Stimulated activated effector memory CD8-positive, alpha-beta T cell treated with anti-CD3 and anti-CD28 coated beads, Interleukin-12 subunit alpha, Interleukin-12 subunit beta, amount 100 ng/mL, for 72 hours (primary cell): ENCODE measurements at regions not wholly inside any gene's neighbourhood (a gene's known extent, or its start where the extent isn't known, plus 50 kb on each side); places are given as distances from the start of the nearest gene placed in this dataset.
A peak's percentile ranks its signal among the peaks of the same experiment; 100 is the strongest.

Source experiments
- ATAC-seq: fragments of 150-1000 bp; cut with Tn5 transposase; 2 replicates; pipeline ENCODE4 v1.10.0; 2021
- DNase-seq, 2 donors: peaks; one replicate each; pipeline ENCODE4 v3.0.0; 2021 to 2022; ENCODE audit warnings: low spot score in 2 of 2
- H3K27ac Mint-ChIP-seq: one replicate; pipeline ENCODE4 v1.8.0; 2022; ENCODE audit warnings: mild to moderate bottlenecking, mixed read lengths
- H3K36me3 Mint-ChIP-seq: one replicate; pipeline ENCODE4 v1.8.0; 2022; ENCODE audit warnings: mild to moderate bottlenecking, mixed read lengths
- H3K4me1 Mint-ChIP-seq: one replicate; pipeline ENCODE4 v1.8.0; 2022; ENCODE audit warnings: mixed read lengths
- H3K4me3 Mint-ChIP-seq: one replicate; pipeline ENCODE4 v1.8.0; 2022; ENCODE audit warnings: mild to moderate bottlenecking, mixed read lengths
- H3K9me3 Mint-ChIP-seq: one replicate; pipeline ENCODE4 v1.8.0; 2022; ENCODE audit warnings: mixed read lengths

DNA sequence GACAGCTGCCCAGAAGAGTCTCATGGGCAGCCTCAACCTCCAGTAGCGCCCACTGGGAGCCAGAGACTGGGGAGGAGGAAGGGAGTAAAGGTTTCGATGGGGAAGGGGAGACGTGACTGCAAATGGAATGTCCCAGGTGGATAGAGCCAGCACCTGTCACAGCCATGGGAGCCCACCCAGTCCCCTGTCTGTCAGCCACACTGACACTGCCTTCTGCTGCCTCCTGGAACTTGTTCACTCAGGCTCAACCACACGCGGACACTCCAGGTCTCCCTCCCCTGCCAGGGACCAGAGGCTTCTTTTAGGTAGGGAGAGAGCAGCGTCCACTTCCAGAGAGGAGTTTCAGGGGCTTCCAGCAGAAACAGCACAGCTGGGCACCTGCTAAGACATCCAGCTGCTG lies 346.3 kb downstream of the NPHP4 start:
- DNase-seq (no peak), ATAC-seq (no peak)
- Mint-ChIP-seq H3K4me3 (no peak overlapping the region), H3K27ac (no peak overlapping the region), H3K9me3 (peaks cover 3% of the 10 kb centered on the region), H3K36me3 (no peaks in the 10 kb centered on the region), H3K4me1 (no peaks in the 10 kb centered on the region)

DNA sequence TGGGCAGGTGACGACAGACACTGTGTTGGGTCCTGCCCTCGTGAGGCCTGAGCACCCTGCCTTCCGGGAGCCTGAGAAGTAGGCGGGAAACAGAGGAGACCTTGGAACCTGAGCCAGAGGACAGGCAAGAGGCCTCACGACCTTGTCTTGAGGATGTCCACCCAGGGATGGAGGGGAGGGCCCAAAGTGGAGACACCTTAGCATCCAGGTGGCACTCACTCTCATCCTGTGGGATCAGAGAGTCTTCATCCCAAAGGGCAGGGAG lies 347.2 kb downstream of the NPHP4 start:
- Mint-ChIP-seq H3K36me3 (no peaks in the 10 kb centered on the region), H3K9me3 (peaks cover 3% of the 10 kb centered on the region), H3K4me3 (no peak overlapping the region), H3K4me1 (no peaks in the 10 kb centered on the region), H3K27ac (no peak overlapping the region)
- no peak for ATAC-seq
- DNase-seq: no peak

- no peak overlapping the region for H3K27ac Mint-ChIP-seq
- H3K9me3 Mint-ChIP-seq: peaks cover 3% of the 10 kb centered on the region
- H3K36me3 Mint-ChIP-seq: no peaks in the 10 kb centered on the region
- DNase-seq (no peak), ATAC-seq (no peak)
- no peak overlapping the region for H3K4me3 Mint-ChIP-seq
- H3K4me1 Mint-ChIP-seq: no peaks in the 10 kb centered on the region
Observed at GRCh38 chr1:5644281-5645134, 347.7 kb downstream of the NPHP4 start.

DNA sequence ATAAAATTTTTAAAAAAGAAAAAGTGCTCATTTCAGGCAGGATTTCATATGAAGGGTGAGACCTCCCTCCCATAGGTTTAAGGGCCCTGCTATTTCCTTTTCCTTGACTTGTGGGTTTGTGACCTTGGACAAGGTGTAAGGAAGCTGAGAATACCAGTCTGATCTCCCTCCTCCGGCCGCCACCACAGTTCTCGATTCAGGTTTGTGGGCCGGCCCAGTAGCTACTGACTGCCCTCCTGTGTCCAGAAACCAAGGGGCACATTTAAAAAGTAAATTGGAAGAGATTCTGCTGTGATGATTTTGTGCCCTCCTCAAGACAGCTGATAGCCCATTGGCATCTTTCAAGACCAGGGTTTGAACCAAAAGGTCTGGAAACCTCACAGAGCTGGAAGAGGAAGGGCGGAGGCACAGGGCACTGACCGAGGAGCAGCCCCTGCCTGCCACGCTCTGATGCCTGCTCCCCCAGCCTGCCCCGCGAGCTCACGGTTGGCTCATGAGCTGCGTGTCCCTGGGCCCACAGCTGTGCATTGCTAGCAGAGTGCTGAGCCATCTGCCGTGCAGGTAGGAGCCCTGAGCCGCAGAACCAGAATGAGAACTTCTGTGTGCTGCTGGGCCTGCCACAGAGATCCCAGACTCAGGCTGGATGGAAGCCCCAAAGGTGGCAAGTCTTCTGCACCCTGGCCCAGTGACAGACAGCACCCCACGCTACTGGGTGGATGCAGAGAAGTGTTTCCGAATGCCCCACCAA lies 348.7 kb downstream of the NPHP4 start:
- no peaks in the 10 kb centered on the region for H3K4me1 Mint-ChIP-seq
- DNase-seq (no peak), ATAC-seq (no peak)
- H3K9me3 Mint-ChIP-seq: peaks cover 3% of the 10 kb centered on the region
- H3K27ac Mint-ChIP-seq: no peak overlapping the region
- H3K36me3 Mint-ChIP-seq: no peaks in the 10 kb centered on the region
- no peak overlapping the region for H3K4me3 Mint-ChIP-seq

- Mint-ChIP-seq H3K4me1 (no peaks in the 10 kb centered on the region), H3K9me3 (peaks cover 6% of the 10 kb centered on the region), H3K4me3 (no peak overlapping the region), H3K36me3 (no peaks in the 10 kb centered on the region), H3K27ac (no peak overlapping the region)
- DNase-seq (no peak), ATAC-seq (no peak)
Observed at GRCh38 chr1:5640845-5641244, 351.4 kb downstream of the NPHP4 start.

- Mint-ChIP-seq H3K36me3 (no peaks in the 10 kb centered on the region), H3K27ac (no peak overlapping the region), H3K4me3 (no peak overlapping the region), H3K4me1 (no peaks in the 10 kb centered on the region), H3K9me3 (peaks cover 3% of the 10 kb centered on the region)
- ATAC-seq (no peak), DNase-seq (no peak)
Observed at GRCh38 chr1:5639106-5639722, 353.0 kb downstream of the NPHP4 start.

DNA sequence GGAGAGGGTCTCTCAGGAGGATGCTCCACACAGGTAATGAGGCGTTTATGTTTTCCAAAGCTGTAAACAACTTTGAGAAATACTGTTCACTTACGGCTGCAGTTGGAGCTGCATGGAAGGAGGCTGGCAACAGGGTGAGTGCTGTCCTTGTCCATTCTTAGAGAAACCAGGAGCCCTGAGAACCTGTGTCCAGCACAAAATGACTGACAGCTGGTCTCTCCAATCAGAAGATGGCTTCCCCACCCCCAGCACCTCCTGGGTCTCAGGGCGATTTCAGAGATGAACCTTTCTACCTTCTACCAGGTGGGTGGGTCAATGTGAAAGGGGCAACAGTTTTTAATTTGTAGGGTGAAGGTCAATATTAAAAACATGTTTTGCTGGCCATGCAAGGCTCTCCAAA lies 353.6 kb downstream of the NPHP4 start:
- Mint-ChIP-seq H3K27ac (no peak overlapping the region), H3K9me3 (peaks cover 3% of the 10 kb centered on the region)
- DNase-seq: no peak

DNA sequence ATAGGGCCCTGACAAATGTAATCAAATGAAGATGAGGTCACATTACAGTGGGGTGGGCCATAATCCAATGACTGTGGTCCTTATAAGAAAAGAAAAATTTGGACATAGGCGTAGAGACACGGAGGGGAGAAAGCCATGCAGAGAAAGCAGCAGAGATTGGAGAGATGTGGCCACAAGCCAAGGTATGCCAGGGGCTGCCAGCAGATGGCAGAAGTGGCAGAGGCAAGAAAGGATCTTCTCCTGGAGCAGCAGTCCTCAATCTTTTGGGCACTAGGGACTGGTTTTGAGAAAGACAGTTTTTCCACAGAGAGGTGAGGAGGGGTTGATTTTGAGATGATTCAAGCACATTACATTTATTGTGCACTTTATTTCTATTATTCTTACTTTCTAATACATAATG lies 355.1 kb downstream of the NPHP4 start:
- Mint-ChIP-seq H3K27ac (no peak overlapping the region), H3K4me1 (no peaks in the 10 kb centered on the region), H3K9me3 (peaks cover 3% of the 10 kb centered on the region), H3K4me3 (no peak overlapping the region), H3K36me3 (no peaks in the 10 kb centered on the region)
- no peak for DNase-seq
- no peak for ATAC-seq

More for the DNA sequence above, 353.6 kb downstream of the NPHP4 start:
- no peak for ATAC-seq
- Mint-ChIP-seq H3K36me3 (no peaks in the 10 kb centered on the region), H3K4me3 (no peak overlapping the region), H3K4me1 (no peaks in the 10 kb centered on the region)

GRCh38 chr1:5634893-5635292 lies 357.3 kb downstream of the NPHP4 start:
- Mint-ChIP-seq H3K4me1 (no peaks in the 10 kb centered on the region), H3K4me3 (no peak overlapping the region), H3K27ac (no peak overlapping the region), H3K36me3 (no peaks in the 10 kb centered on the region), H3K9me3 (peaks cover 3% of the 10 kb centered on the region)
- DNase-seq (no peak), ATAC-seq (no peak)

GRCh38 chr1:5632814-5633213 lies 359.4 kb downstream of the NPHP4 start:
- H3K9me3 Mint-ChIP-seq: peaks cover 3% of the 10 kb centered on the region
- H3K4me1 Mint-ChIP-seq: no peaks in the 10 kb centered on the region
- H3K27ac Mint-ChIP-seq: no peak overlapping the region
- ATAC-seq (no peak), DNase-seq (no peak)
- H3K4me3 Mint-ChIP-seq: no peak overlapping the region
- no peaks in the 10 kb centered on the region for H3K36me3 Mint-ChIP-seq

DNA sequence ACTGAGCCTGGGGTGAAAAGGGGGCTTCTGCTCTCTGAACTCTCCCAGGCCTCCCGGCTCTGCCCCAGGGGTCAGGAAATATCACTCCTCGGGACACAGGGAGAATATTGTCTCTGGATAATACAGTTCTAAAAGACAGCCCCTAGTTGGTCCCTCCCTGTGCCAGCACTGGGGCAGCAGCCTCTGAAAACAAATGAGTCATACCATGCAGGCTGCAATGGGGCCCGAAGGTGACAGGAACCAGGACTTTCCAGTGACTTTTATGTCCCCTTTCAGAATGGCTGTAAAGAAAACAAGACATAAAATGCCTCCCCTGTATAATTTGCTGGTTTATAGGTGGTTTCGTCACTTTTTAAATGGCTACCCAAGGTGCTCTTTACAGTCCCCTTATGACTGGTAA lies 360.0 kb downstream of the NPHP4 start:
- no peak overlapping the region for H3K4me3 Mint-ChIP-seq
- peaks cover 3% of the 10 kb centered on the region for H3K9me3 Mint-ChIP-seq
- peak; percentile 69 for ATAC-seq
- no peak for DNase-seq
- H3K4me1 Mint-ChIP-seq: no peaks in the 10 kb centered on the region
- H3K27ac Mint-ChIP-seq: no peak overlapping the region
- H3K36me3 Mint-ChIP-seq: no peaks in the 10 kb centered on the region

DNA sequence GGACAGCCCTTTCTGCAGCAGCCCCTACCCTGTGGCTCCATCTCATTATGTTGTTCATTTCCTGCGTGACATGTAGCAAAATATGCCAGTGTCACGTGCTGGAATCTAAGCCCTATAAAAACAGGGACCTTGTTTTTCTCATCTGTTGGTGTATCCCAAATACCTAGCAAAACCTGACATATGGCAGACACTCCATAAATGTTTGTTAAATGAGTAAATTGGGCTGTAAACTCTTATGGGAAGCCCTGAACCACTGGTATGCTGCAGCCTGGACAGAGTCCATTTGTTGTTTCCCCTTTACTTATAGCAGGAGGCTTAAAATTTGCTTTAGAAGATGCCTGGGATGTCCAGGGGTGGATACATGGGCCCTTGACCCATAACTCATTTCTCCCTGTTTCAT lies 363.8 kb downstream of the NPHP4 start:
- no peak for ATAC-seq
- H3K27ac Mint-ChIP-seq: no peak overlapping the region
- no peak overlapping the region for H3K4me3 Mint-ChIP-seq
- H3K4me1 Mint-ChIP-seq: no peaks in the 10 kb centered on the region
- no peak for DNase-seq
- H3K9me3 Mint-ChIP-seq: no peaks in the 10 kb centered on the region
- H3K36me3 Mint-ChIP-seq: no peaks in the 10 kb centered on the region

DNA sequence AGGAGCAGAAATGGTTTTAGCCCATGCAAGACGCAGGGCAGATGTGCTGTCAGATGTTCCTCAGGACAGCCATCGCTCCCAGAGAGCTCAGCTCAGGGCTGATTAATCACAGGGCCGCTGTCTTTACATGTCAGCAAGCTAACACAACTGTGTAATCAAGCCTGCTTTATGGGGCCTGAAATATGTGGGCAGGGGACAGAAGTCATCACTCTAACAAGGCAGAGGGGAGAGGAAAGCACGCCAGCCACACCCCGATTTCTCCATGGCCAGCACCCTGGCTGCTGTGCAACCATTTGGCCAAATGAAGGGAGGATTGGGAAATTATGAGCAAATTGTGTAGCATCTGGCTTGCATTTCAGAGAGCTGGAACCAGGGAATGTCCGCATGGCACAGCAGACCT lies 368.8 kb downstream of the NPHP4 start:
- no peak for ATAC-seq
- no peaks in the 10 kb centered on the region for H3K36me3 Mint-ChIP-seq
- H3K4me1 Mint-ChIP-seq: no peaks in the 10 kb centered on the region
- no peak overlapping the region for H3K4me3 Mint-ChIP-seq
- H3K9me3 Mint-ChIP-seq: no peaks in the 10 kb centered on the region
- peak in 1 of 2 donors; percentile 2 for DNase-seq
- no peak overlapping the region for H3K27ac Mint-ChIP-seq

GRCh38 chr1:5622412-5622811 lies 369.8 kb downstream of the NPHP4 start:
- Mint-ChIP-seq H3K4me3 (no peak overlapping the region), H3K9me3 (no peaks in the 10 kb centered on the region), H3K27ac (no peak overlapping the region), H3K4me1 (no peaks in the 10 kb centered on the region), H3K36me3 (no peaks in the 10 kb centered on the region)
- no peak for ATAC-seq
- no peak for DNase-seq

- Mint-ChIP-seq H3K27ac (no peak overlapping the region), H3K9me3 (no peaks in the 10 kb centered on the region), H3K36me3 (no peaks in the 10 kb centered on the region), H3K4me1 (no peaks in the 10 kb centered on the region), H3K4me3 (no peak overlapping the region)
- ATAC-seq (no peak), DNase-seq (peak in 1 of 2 donors; percentile 33)
Observed at GRCh38 chr1:5621692-5622091, 370.5 kb downstream of the NPHP4 start.

- H3K4me1 Mint-ChIP-seq: no peaks in the 10 kb centered on the region
- no peaks in the 10 kb centered on the region for H3K36me3 Mint-ChIP-seq
- peak in 1 of 2 donors; percentile 7 for DNase-seq
- no peak overlapping the region for H3K27ac Mint-ChIP-seq
- no peak for ATAC-seq
- no peaks in the 10 kb centered on the region for H3K9me3 Mint-ChIP-seq
- H3K4me3 Mint-ChIP-seq: no peak overlapping the region
Observed at GRCh38 chr1:5620997-5621396, 371.2 kb downstream of the NPHP4 start.
